H1 (cell line): ENCODE measurements at regions not wholly inside any gene's neighbourhood (a gene's known extent, or its start where the extent isn't known, plus 50 kb on each side); places are given as distances from the start of the nearest gene placed in this dataset.

Source experiments
- CTCF ChIA-PET: fragments of 300-600 bp; sonication (Branson Sonifier 250); formaldehyde crosslinking; loops from one replicate; lab custom pipeline; 2021; ENCODE audit not compliant: partially characterized antibody; lab: Charles Lee
- POLR2A ChIA-PET: fragments of 300-600 bp; sonication (Branson Sonifier 250); formaldehyde crosslinking; loops from one replicate; lab custom pipeline; 2021; ENCODE audit warnings: inconsistent platforms; ENCODE audit not compliant: partially characterized antibody; lab: Charles Lee
- DNase-seq, 2 experiments: peaks; one replicate each; pipeline versions ENCODE4 v3.0.0 to v3.0.0-alpha.2; 2010 to 2022; ENCODE audit warnings: low spot score in 2 of 2, low read depth in 1 of 2, mixed read lengths in 1 of 2
- FAIRE-seq: peaks from 2 replicates; lab custom pipeline; 2011; peaks lifted over from hg19 to GRCh38; lab: Jason Lieb, UNC
- H2AFZ ChIP-seq: 2 replicates; pipeline ENCODE4 v1.8.1; 2012; ENCODE audit warnings: low read length, inconsistent platforms
- H2AK5ac ChIP-seq: 2 replicates; pipeline ENCODE4 v1.6.1; 2013; ENCODE audit warnings: low read depth, low read length
- H2BK120ac ChIP-seq: replicated peaks from 2 replicates; pipeline ENCODE3; 2013; ENCODE audit warnings: low read depth, low read length, inconsistent platforms
- H2BK12ac ChIP-seq: 2 replicates; pipeline ENCODE4 v1.6.1; 2013; ENCODE audit warnings: low read depth, low read length
- H2BK15ac ChIP-seq: 2 replicates; pipeline ENCODE4 v1.6.1; 2013; ENCODE audit warnings: low read length
- H2BK20ac ChIP-seq: 2 replicates; pipeline ENCODE4 v1.6.1; 2013; ENCODE audit warnings: low read length
- H2BK5ac ChIP-seq: 2 replicates; pipeline ENCODE4 v1.6.1; 2013; ENCODE audit warnings: low read depth, low read length
- H3K14ac ChIP-seq: 2 replicates; pipeline ENCODE4 v1.6.1; 2013; ENCODE audit warnings: inconsistent platforms; ENCODE audit not compliant: insufficient read length
- H3K18ac ChIP-seq: 2 replicates; pipeline ENCODE4 v1.6.1; 2013; ENCODE audit warnings: low read length; ENCODE audit errors: extremely low read depth
- H3K23ac ChIP-seq: 2 replicates; pipeline ENCODE4 v1.6.1; 2013; ENCODE audit warnings: inconsistent platforms; ENCODE audit not compliant: insufficient read length
- H3K23me2 ChIP-seq: 2 replicates; pipeline ENCODE4 v1.6.1; 2013; ENCODE audit warnings: low read depth, low read length
- H3K27ac ChIP-seq: 2 replicates; pipeline ENCODE4 v1.6.1; 2011; ENCODE audit warnings: low read depth, low read length, inconsistent platforms
- H3K27me3 ChIP-seq, 4 experiments: replicated peaks in 1 of 4; 1 replicate in 1 of 4; 2 replicates in 3 of 4; pipeline versions ENCODE4 v1.6.1 to v1.8.1; 2011 to 2013; ENCODE audit warnings: low read length in 3 of 4, mild to moderate bottlenecking in 3 of 4, inconsistent platforms in 2 of 4, mixed read lengths in 2 of 4, moderate library complexity in 1 of 4; ENCODE audit not compliant: control insufficient read depth in 3 of 4, insufficient read depth in 3 of 4; ENCODE audit errors: extremely low read depth in 1 of 4
- H3K36me3 ChIP-seq, 4 experiments: 2 replicates each; pipeline versions ENCODE4 v1.6.1 to v1.8.1; 2011 to 2013; ENCODE audit warnings: mild to moderate bottlenecking in 4 of 4, low read length in 3 of 4, moderate library complexity in 2 of 4, control low read depth in 1 of 4, inconsistent platforms in 1 of 4; ENCODE audit not compliant: insufficient read depth in 4 of 4, control insufficient read depth in 2 of 4
- H3K4ac ChIP-seq: replicated peaks from 2 replicates; pipeline ENCODE3; 2013; ENCODE audit warnings: low read length, low read depth, mixed read lengths, inconsistent platforms; ENCODE audit not compliant: insufficient read length
- H3K4me1 ChIP-seq, 4 experiments: replicated peaks in 1 of 4; 1 replicate in 1 of 4; 2 replicates in 3 of 4; pipeline versions ENCODE4 v1.6.1 to v1.8.1; 2011 to 2013; ENCODE audit warnings: low read length in 3 of 4, inconsistent platforms in 2 of 4, mixed read lengths in 1 of 4; ENCODE audit not compliant: insufficient read depth in 4 of 4, control insufficient read depth in 3 of 4
- H3K4me2 ChIP-seq, 2 experiments: 2 replicates each; pipeline versions ENCODE4 v1.6.1 to v1.8.1; 2011 to 2013; ENCODE audit warnings: low read depth in 2 of 2, low read length in 2 of 2, control low read depth in 1 of 2, inconsistent platforms in 1 of 2, mild to moderate bottlenecking in 1 of 2; ENCODE audit not compliant: insufficient read depth in 1 of 2
- H3K4me3 ChIP-seq, 4 experiments: fragments of 200-600, 300-600 bp in 1 of 4; sonication (generic), shearing (Covaris generic), sonication (Bioruptor Twin) in 1 of 4; 2 replicates each; pipeline versions ENCODE4 v1.5.1 to v1.8.1; 2011 to 2016; ENCODE audit warnings: low read length in 4 of 4, low read depth in 3 of 4, control low read depth in 2 of 4, inconsistent platforms in 2 of 4, mild to moderate bottlenecking in 2 of 4, mixed read lengths in 1 of 4, moderate library complexity in 1 of 4; ENCODE audit not compliant: insufficient read depth in 2 of 4; ENCODE audit errors: extremely low read depth in 1 of 4
- H3K56ac ChIP-seq: replicated peaks from 2 replicates; pipeline ENCODE3; 2013; ENCODE audit warnings: low read depth, mild to moderate bottlenecking, mixed read lengths, low read length, inconsistent platforms; ENCODE audit not compliant: insufficient read length
- H3K79me1 ChIP-seq: 2 replicates; pipeline ENCODE4 v1.6.1; 2013; ENCODE audit warnings: low read depth, low read length, control low read depth
- H3K79me2 ChIP-seq, 2 experiments: 2 replicates each; pipeline versions ENCODE4 v1.6.1 to v1.8.1; 2012 to 2013; ENCODE audit warnings: low read length in 2 of 2, mild to moderate bottlenecking in 2 of 2, inconsistent platforms in 1 of 2; ENCODE audit not compliant: insufficient read depth in 2 of 2, control insufficient read depth in 1 of 2
- H3K9ac ChIP-seq, 4 experiments: replicated peaks in 1 of 4; 1 replicate in 1 of 4; 2 replicates in 3 of 4; pipeline versions ENCODE4 v1.6.1 to v1.8.1; 2011 to 2013; ENCODE audit warnings: low read depth in 3 of 4, low read length in 3 of 4, control low read depth in 2 of 4, mild to moderate bottlenecking in 2 of 4, moderate library complexity in 2 of 4, inconsistent platforms in 1 of 4; ENCODE audit errors: extremely low read depth in 1 of 4
- H3K9me3 ChIP-seq, 2 experiments: 2 replicates each; pipeline versions ENCODE4 v1.6.1 to v1.8.1; 2012 to 2013; ENCODE audit warnings: mild to moderate bottlenecking in 2 of 2, moderate library complexity in 2 of 2, control low read depth in 1 of 2, inconsistent platforms in 1 of 2, low read depth in 1 of 2, low read length in 1 of 2, mixed read lengths in 1 of 2; ENCODE audit not compliant: insufficient read depth in 2 of 2
- H4K20me1 ChIP-seq, 2 experiments: replicated peaks in 1 of 2; 2 replicates each; pipeline versions ENCODE3 to v1.8.1; 2011 to 2013; ENCODE audit warnings: inconsistent platforms in 2 of 2, low read length in 2 of 2, mild to moderate bottlenecking in 1 of 2; ENCODE audit not compliant: insufficient read depth in 2 of 2, control insufficient read depth in 1 of 2
- H4K5ac ChIP-seq: 2 replicates; pipeline ENCODE4 v1.6.1; 2013; ENCODE audit warnings: low read length, low read depth, mixed read lengths, inconsistent platforms; ENCODE audit not compliant: insufficient read length
- H4K8ac ChIP-seq: 2 replicates; pipeline ENCODE4 v1.8.0; 2013; ENCODE audit warnings: mild to moderate bottlenecking, moderate library complexity, low read length, inconsistent platforms; ENCODE audit not compliant: insufficient read depth; ENCODE audit errors: extremely low read depth
- H4K91ac ChIP-seq: replicated peaks from 2 replicates; pipeline ENCODE3; 2013; ENCODE audit warnings: low read length, mixed read lengths, inconsistent platforms; ENCODE audit not compliant: insufficient read length
- CHD1 ChIP-seq: IDR thresholded peaks from 2 replicates; pipeline ENCODE4 v1.6.1; 2012; ENCODE audit warnings: low read depth, low read length, improper control_type of control experiment
- FOSL1 ChIP-seq: IDR thresholded peaks from 2 replicates; pipeline ENCODE4 v1.6.1; 2011; ENCODE audit warnings: mild to moderate bottlenecking, low read depth, low read length, moderate library complexity; ENCODE audit not compliant: insufficient read depth
- HDAC2 ChIP-seq, 2 experiments: fragments of 300-600 bp in 1 of 2; sonication (generic) in 1 of 2; IDR thresholded peaks; 2 replicates each; pipeline ENCODE4 v1.6.1; 2011 to 2012; ENCODE audit warnings: low read depth in 2 of 2, low read length in 2 of 2, mild to moderate bottlenecking in 2 of 2, moderate library complexity in 2 of 2, borderline replicate concordance in 1 of 2, inconsistent platforms in 1 of 2
- KDM4A ChIP-seq: IDR thresholded peaks from one replicate; pipeline ENCODE4 v1.7.1; 2012; ENCODE audit warnings: low read depth, mild to moderate bottlenecking, moderate library complexity, low read length, inconsistent platforms; ENCODE audit not compliant: severe bottlenecking
- WGBS, 2 experiments: shearing (Covaris generic) in 1 of 2; methylation state at CpG; one replicate each; pipeline versions ENCODE4 v1.1.6 to v1.1.7; 2013 to 2015; ENCODE audit warnings: low lambda C conversion rate in 2 of 2, mixed read lengths in 2 of 2, inconsistent platforms in 1 of 2, low coverage in 1 of 2, missing lambda C conversion rate in 1 of 2; ENCODE audit not compliant: insufficient replicate concordance in 2 of 2, insufficient coverage in 1 of 2, insufficient read length in 1 of 2; ENCODE audit errors: extremely low coverage in 1 of 2, missing lambda C conversion rate in 1 of 2; 5-methylcytosine and 5-hydroxymethylcytosine counted together

DNA sequence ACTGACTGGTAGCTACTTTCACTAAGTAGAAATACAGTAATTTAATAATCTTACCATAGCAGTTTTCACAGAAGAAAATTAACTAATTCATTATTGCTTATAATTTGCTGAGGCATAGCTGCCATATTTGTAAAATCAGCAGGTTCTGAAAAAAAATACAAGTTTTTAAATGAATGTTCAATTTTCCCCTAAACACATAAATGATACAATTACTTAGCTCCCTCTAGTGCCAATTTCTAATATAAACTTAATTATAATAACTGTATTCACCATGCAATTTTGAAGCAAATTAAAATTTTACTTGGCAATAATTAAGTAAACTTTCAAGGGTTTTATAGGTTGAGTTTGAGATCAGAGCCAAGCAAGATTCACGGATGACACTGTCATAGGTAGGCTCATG, 1321.6 kb upstream of the ACVR2A start:
- Histone ChIP-seq H2BK12ac (no peak overlapping the region), H3K4me1 (no peaks in the 10 kb centered on the region), H3K79me2 (no peaks in the 10 kb centered on the region), H3K4me2 (no peak overlapping the region), H4K5ac (no peak overlapping the region), H3K9me3 (peaks cover 3 to 6% of the 10 kb centered on the region in 2 experiments; a peak in 1 of 4 replicates), H2BK20ac (no peak overlapping the region), H4K91ac (no peak overlapping the region), H2BK15ac (no peak overlapping the region), H2AFZ (no peak overlapping the region), H2AK5ac (no peak overlapping the region), H3K4ac (no peak overlapping the region), H3K27me3 (no peaks in the 10 kb centered on the region), H3K79me1 (no peaks in the 10 kb centered on the region), H3K56ac (no peak overlapping the region), H3K14ac (no peak overlapping the region), H3K23ac (no peak overlapping the region), H3K9ac (no peak overlapping the region), H3K27ac (no peak overlapping the region), H3K36me3 (peaks cover 0 to 4% (median 0%) of the 10 kb centered on the region in 4 experiments; a peak in 3 of 8 replicates), H4K8ac (no peak overlapping the region), H4K20me1 (no peaks in the 10 kb centered on the region), H2BK5ac (no peak overlapping the region), H3K4me3 (no peak overlapping the region), H3K18ac (no peak overlapping the region), H2BK120ac (no peak overlapping the region), H3K23me2 (peaks cover 1% of the 10 kb centered on the region; the same call in 1 of the 2 replicates)
- CTCF ChIA-PET, result interaction anchor here (0.6 to 1.5 kb wide), 9 partner anchors 16 to 596 kb away, joined by 3 to 6 read pairs (median 3); no protein-coding TSS in a partner anchor
- WGBS, 2 experiments, result 94% methylated on average over 1 of the region's 1 CpG; no CpG with 5 or more reads in 1 of the 2 experiments
- DNase-seq (no peak), FAIRE-seq (no peak)
- POLR2A ChIA-PET, result no interaction called here
- TF ChIP-seq KDM4A, result no peak
- no peak for TF ChIP-seq FOSL1
- TF ChIP-seq HDAC2 (IDR thresholded peaks at IDR 0.05; ENCODE audit: borderline replicate concordance in 1 of 2, low read depth in 2 of 2, low read length in 2 of 2), result no peak
- no peak for TF ChIP-seq CHD1
